ENCODE measurements at regions not wholly inside any gene's neighbourhood (a gene's known extent, or its start where the extent isn't known, plus 50 kb on each side); places are given as distances from the start of the nearest gene placed in this dataset.

DNA sequence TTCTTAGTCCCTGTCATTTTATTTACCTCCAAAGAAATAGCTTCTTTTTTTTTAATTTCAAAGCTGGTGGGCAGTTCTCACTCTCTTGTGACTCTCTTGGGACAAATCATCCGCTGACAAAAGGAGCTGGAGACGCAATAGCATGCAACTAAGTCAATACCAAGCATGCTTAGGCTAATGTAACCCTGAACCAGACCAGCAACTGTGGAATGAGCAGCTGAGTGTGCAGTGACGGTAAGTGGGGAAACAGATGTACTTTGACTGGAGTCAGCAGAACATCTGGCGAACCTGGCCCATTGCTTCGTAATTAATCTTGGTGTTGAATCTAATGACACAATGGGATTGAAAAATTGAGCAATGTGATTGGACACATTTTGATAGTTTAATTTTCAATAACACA is 280.7 kb upstream of the PLXNA2 start:
- POLR2A ChIA-PET, result no interaction called here
- H3K36me3 Mint-ChIP-seq (ENCODE audit: insufficient read depth, unreplicated experiment), result no peaks in the 10 kb centered on the region

DNA sequence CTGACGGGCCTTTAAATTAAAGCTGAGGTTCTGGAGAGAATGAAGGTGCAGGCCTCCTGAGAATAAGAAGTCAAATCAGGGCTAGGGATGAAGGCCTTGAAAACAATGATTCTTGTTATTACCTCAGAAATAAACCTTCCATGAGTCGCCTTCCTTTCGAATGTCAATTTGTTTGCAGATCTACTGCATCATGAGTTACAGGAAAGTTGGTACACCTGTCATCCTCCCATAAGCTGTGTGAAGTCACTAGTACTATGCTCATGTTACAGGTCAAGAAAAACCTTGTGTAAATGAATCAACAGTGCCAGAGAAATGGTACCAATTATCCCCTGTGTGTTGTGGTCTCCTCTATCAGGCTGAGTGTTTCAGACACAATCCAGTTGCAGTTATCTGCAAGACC is 281.2 kb upstream of the PLXNA2 start:
- ChIA-PET POLR2A (no interaction called here), CTCF (no interaction called here)
- Histone ChIP-seq H3K4me3 (ENCODE audit: low read depth, low read length) (no peak overlapping the region), H3K36me3 (ENCODE audit: control insufficient read depth, insufficient read depth, low read length) (no peaks in the 10 kb centered on the region), H3K4me1 (no peaks in the 10 kb centered on the region), H3K27me3 (replicated peaks; ENCODE audit: control insufficient read depth, insufficient read depth, low read length) (no peaks in the 10 kb centered on the region), H3K9me3 (no peaks in the 10 kb centered on the region)
- intact Hi-C loops (cut with micrococcal nuclease; ENCODE audit: unreplicated experiment), result loop anchor here (5.0 kb wide), 1 partner anchor 307 kb away; no protein-coding TSS in a partner anchor
- BruUV-seq (replicated peaks), result no TSS peak
- no peaks in the 10 kb centered on the region for H3K9me3 Mint-ChIP-seq (ENCODE audit: unreplicated experiment)
- H3K36me3 Mint-ChIP-seq (ENCODE audit: insufficient read depth, unreplicated experiment), result no peaks in the 10 kb centered on the region
- TF ChIP-seq, protein P1, sequence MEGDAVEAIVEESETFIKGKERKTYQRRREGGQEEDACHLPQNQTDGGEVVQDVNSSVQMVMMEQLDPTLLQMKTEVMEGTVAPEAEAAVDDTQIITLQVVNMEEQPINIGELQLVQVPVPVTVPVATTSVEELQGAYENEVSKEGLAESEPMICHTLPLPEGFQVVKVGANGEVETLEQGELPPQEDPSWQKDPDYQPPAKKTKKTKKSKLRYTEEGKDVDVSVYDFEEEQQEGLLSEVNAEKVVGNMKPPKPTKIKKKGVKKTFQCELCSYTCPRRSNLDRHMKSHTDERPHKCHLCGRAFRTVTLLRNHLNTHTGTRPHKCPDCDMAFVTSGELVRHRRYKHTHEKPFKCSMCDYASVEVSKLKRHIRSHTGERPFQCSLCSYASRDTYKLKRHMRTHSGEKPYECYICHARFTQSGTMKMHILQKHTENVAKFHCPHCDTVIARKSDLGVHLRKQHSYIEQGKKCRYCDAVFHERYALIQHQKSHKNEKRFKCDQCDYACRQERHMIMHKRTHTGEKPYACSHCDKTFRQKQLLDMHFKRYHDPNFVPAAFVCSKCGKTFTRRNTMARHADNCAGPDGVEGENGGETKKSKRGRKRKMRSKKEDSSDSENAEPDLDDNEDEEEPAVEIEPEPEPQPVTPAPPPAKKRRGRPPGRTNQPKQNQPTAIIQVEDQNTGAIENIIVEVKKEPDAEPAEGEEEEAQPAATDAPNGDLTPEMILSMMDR (IDR thresholded peaks at IDR 0.05; ENCODE audit: insufficient read depth in 1 of 2, low read depth in 1 of 2, low read length in 1 of 2, severe bottlenecking in 1 of 2, unreplicated experiment in 1 of 2), result no peak
- no peak overlapping the region for H3K27ac Mint-ChIP-seq (ENCODE audit: unreplicated experiment)
- H3K27me3 Mint-ChIP-seq (ENCODE audit: insufficient read depth, unreplicated experiment), result peaks cover 21% of the 10 kb centered on the region
- DNase-seq, result no peak
- no peak overlapping the region for H3K4me3 Mint-ChIP-seq (ENCODE audit: unreplicated experiment)
- H3K4me1 Mint-ChIP-seq (ENCODE audit: low read depth, unreplicated experiment), result peaks cover 14% of the 10 kb centered on the region

More for the DNA sequence above, 280.7 kb upstream of the PLXNA2 start:
- Histone ChIP-seq H3K27me3 (replicated peaks; ENCODE audit: control insufficient read depth, insufficient read depth, low read length) (no peaks in the 10 kb centered on the region), H3K36me3 (ENCODE audit: control insufficient read depth, insufficient read depth, low read length) (no peaks in the 10 kb centered on the region), H3K9me3 (no peaks in the 10 kb centered on the region), H3K4me1 (no peaks in the 10 kb centered on the region), H3K4me3 (ENCODE audit: low read depth, low read length) (no peak overlapping the region)
- no peak for DNase-seq
- Mint-ChIP-seq H3K4me1 (ENCODE audit: low read depth, unreplicated experiment) (peaks cover 14% of the 10 kb centered on the region), H3K4me3 (ENCODE audit: unreplicated experiment) (no peak overlapping the region), H3K9me3 (ENCODE audit: unreplicated experiment) (no peaks in the 10 kb centered on the region), H3K27ac (ENCODE audit: unreplicated experiment) (no peak overlapping the region), H3K27me3 (ENCODE audit: insufficient read depth, unreplicated experiment) (peaks cover 17% of the 10 kb centered on the region)
- intact Hi-C loops (cut with micrococcal nuclease; ENCODE audit: unreplicated experiment), result loop anchor here (5.0 kb wide), 1 partner anchor 307 kb away; no protein-coding TSS in a partner anchor
- no TSS peak for BruUV-seq (replicated peaks)
- TF ChIP-seq, protein P1 (IDR thresholded peaks at IDR 0.05; ENCODE audit: insufficient read depth in 1 of 2, low read depth in 1 of 2, low read length in 1 of 2, severe bottlenecking in 1 of 2, unreplicated experiment in 1 of 2), result no peak
- CTCF ChIA-PET, result no interaction called here

DNA sequence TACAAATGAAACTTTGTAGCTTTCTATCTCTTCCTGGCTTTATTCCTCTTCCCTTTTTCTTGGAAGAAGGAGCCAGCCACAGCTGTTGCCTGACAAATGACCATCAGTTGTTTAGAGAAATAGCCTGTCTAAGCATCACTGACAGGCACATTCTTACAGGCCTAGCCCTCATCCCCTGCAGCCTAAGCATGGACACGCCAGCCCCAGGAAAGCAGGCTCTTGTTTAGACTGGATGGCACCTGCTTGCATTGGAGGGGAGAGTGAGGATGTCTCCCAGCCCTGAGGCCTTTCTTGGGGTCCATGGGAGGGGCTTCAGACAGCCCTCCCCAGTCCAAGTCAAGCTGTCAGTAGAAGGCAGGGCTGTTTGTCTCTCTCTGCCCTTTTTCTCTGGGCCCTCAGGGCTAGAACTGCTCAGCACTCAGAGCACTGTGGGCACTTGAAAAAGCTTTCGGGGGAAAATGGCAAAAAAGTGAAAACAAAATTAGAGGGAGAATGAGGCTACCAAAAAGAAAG is 282.5 kb upstream of the PLXNA2 start:
- H3K9me3 ChIP-seq, result no peaks in the 10 kb centered on the region
- H3K36me3 ChIP-seq (ENCODE audit: control insufficient read depth, insufficient read depth, low read length), result no peaks in the 10 kb centered on the region
- Mint-ChIP-seq H3K36me3 (ENCODE audit: insufficient read depth, unreplicated experiment) (no peaks in the 10 kb centered on the region), H3K4me3 (ENCODE audit: unreplicated experiment) (no peak overlapping the region), H3K27ac (ENCODE audit: unreplicated experiment) (no peak overlapping the region), H3K9me3 (ENCODE audit: unreplicated experiment) (no peaks in the 10 kb centered on the region), H3K4me1 (ENCODE audit: low read depth, unreplicated experiment) (peaks cover 6% of the 10 kb centered on the region), H3K27me3 (ENCODE audit: insufficient read depth, unreplicated experiment) (peaks cover 21% of the 10 kb centered on the region)
- intact Hi-C loops (cut with micrococcal nuclease; ENCODE audit: unreplicated experiment), result loop anchor here (5.0 kb wide), 1 partner anchor 306 kb away; no protein-coding TSS in a partner anchor
- H3K4me1 ChIP-seq, result no peaks in the 10 kb centered on the region
- no TSS peak for BruUV-seq (replicated peaks)
- no peak for DNase-seq
- ChIA-PET CTCF (no interaction called here), POLR2A (no interaction called here)
- TF ChIP-seq, protein P1 (IDR thresholded peaks at IDR 0.05; ENCODE audit: insufficient read depth in 1 of 2, low read depth in 1 of 2, low read length in 1 of 2, severe bottlenecking in 1 of 2, unreplicated experiment in 1 of 2), result no peak
- H3K27me3 ChIP-seq (replicated peaks; ENCODE audit: control insufficient read depth, insufficient read depth, low read length), result peaks cover 2% of the 10 kb centered on the region; the same call in 1 of the 2 replicates
- H3K4me3 ChIP-seq (ENCODE audit: low read depth, low read length), result no peak overlapping the region

Measured in Caco-2 (cell line).